Ecto neural progenitor cell (in vitro differentiated cells): ENCODE measurements at regions not wholly inside any gene's neighbourhood (a gene's known extent, or its start where the extent isn't known, plus 50 kb on each side); places are given as distances from the start of the nearest gene placed in this dataset.
"Not testable (repeated sequence)": the region's sequence is repeated elsewhere in the genome, so short reads cannot be mapped to it uniquely, and the experiment has no call there.

Experiments
- DNase-seq: peaks from one replicate; pipeline ENCODE4 v3.0.0-alpha.2; 2018; ENCODE audit warnings: low spot score

- no peak for DNase-seq
Observed at GRCh38 chr3:24687671-24688070, 193.0 kb upstream of the THRB start.

GRCh38 chr3:24688446-24689148 is 193.9 kb upstream of the THRB start:
- no peak for DNase-seq

GRCh38 chr3:24689353-24689752 is 194.7 kb upstream of the THRB start:
- no peak for DNase-seq

GRCh38 chr3:24690777-24691176 is 196.1 kb upstream of the THRB start:
- DNase-seq, result no peak

- DNase-seq, result not testable (repeated sequence)
Observed at GRCh38 chr3:24699078-24699477, 204.4 kb upstream of the THRB start.

- no peak for DNase-seq
Observed at GRCh38 chr3:24704496-24704895, 209.8 kb upstream of the THRB start.

- DNase-seq, result no peak
Observed at GRCh38 chr3:24707936-24708335, 213.3 kb upstream of the THRB start.

- no peak for DNase-seq
Observed at GRCh38 chr3:24709956-24710355, 215.3 kb upstream of the THRB start.

- DNase-seq, result no peak
Observed at GRCh38 chr3:24713516-24713915, 218.9 kb upstream of the THRB start.

GRCh38 chr3:24714436-24714835 is 219.8 kb upstream of the THRB start:
- no peak for DNase-seq

GRCh38 chr3:24715171-24715792 is 220.6 kb upstream of the THRB start:
- no peak for DNase-seq

GRCh38 chr3:24722087-24722486 is 227.4 kb upstream of the THRB start:
- DNase-seq, result no peak

GRCh38 chr3:24725514-24726255 is 231.0 kb upstream of the THRB start:
- DNase-seq, result no peak

GRCh38 chr3:24726423-24726822 is 231.8 kb upstream of the THRB start:
- no peak for DNase-seq

- DNase-seq, result no peak
Observed at GRCh38 chr3:24730173-24730572, 235.5 kb upstream of the THRB start.

GRCh38 chr3:24734019-24734418 is 239.4 kb upstream of the THRB start:
- no peak for DNase-seq

GRCh38 chr3:24736701-24737100 is 242.1 kb upstream of the THRB start:
- DNase-seq, result no peak

- no peak for DNase-seq
Observed at GRCh38 chr3:24740326-24740725, 245.7 kb upstream of the THRB start.

- no peak for DNase-seq
Observed at GRCh38 chr3:24741506-24741905, 246.9 kb upstream of the THRB start.

GRCh38 chr3:24748520-24748919 is 253.9 kb upstream of the THRB start:
- no peak for DNase-seq

GRCh38 chr3:24751020-24751419 is 256.4 kb upstream of the THRB start:
- no peak for DNase-seq

GRCh38 chr3:24756101-24756888 is 261.6 kb upstream of the THRB start:
- DNase-seq, result no peak
